ENCODE measurements at regions not wholly inside any gene's neighbourhood (a gene's known extent, or its start where the extent isn't known, plus 50 kb on each side); places are given as distances from the start of the nearest gene placed in this dataset.

GRCh38 chr19:28148554-28148953 lies 1064.4 kb downstream of the UQCRFS1 start:
- TF ChIP-seq ZBTB7A (IDR thresholded peaks at IDR 0.05; ENCODE audit: low read depth), result no peak
- TF ChIP-seq, protein P1, sequence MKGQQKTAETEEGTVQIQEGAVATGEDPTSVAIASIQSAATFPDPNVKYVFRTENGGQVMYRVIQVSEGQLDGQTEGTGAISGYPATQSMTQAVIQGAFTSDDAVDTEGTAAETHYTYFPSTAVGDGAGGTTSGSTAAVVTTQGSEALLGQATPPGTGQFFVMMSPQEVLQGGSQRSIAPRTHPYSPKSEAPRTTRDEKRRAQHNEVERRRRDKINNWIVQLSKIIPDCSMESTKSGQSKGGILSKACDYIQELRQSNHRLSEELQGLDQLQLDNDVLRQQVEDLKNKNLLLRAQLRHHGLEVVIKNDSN (IDR thresholded peaks at IDR 0.05), result no peak
- no peak for TF ChIP-seq CREB1 (IDR thresholded peaks at IDR 0.05; ENCODE audit: low read depth)
- TF ChIP-seq TAF1 (IDR thresholded peaks at IDR 0.05; ENCODE audit: low read depth), result no peak
- TF ChIP-seq RAD21 (IDR thresholded peaks at IDR 0.05; ENCODE audit: low read depth), result no peak
- TF ChIP-seq, protein P2, sequence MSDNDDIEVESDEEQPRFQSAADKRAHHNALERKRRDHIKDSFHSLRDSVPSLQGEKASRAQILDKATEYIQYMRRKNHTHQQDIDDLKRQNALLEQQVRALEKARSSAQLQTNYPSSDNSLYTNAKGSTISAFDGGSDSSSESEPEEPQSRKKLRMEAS (IDR thresholded peaks at IDR 0.05), result no peak
- no peak for TF ChIP-seq FOXM1 (IDR thresholded peaks at IDR 0.05; ENCODE audit: borderline replicate concordance, low read depth)
- no peak for TF ChIP-seq EP300 (IDR thresholded peaks at IDR 0.05; ENCODE audit: borderline replicate concordance)
- TF ChIP-seq TCF12 (IDR thresholded peaks at IDR 0.05; ENCODE audit: low read depth), result no peak
- no peak for TF ChIP-seq NFIC (IDR thresholded peaks at IDR 0.05)
- TF ChIP-seq TEAD4 (IDR thresholded peaks at IDR 0.05), result no peak
- no peak for TF ChIP-seq REST (IDR thresholded peaks at IDR 0.05; ENCODE audit: low read depth)
- TF ChIP-seq CEBPB (IDR thresholded peaks at IDR 0.05), result no peak
- no peak for TF ChIP-seq EGR1 (IDR thresholded peaks at IDR 0.05)
- no peak for TF ChIP-seq YY1 (IDR thresholded peaks at IDR 0.05; ENCODE audit: low read depth)

- TF ChIP-seq CEBPB (IDR thresholded peaks at IDR 0.05), result no peak
- no peak for TF ChIP-seq REST (IDR thresholded peaks at IDR 0.05; ENCODE audit: low read depth)
- TF ChIP-seq EGR1 (IDR thresholded peaks at IDR 0.05), result no peak
- TF ChIP-seq, protein P1 (IDR thresholded peaks at IDR 0.05), result no peak
- TF ChIP-seq ZBTB7A (IDR thresholded peaks at IDR 0.05; ENCODE audit: low read depth), result no peak
- no peak for TF ChIP-seq TEAD4 (IDR thresholded peaks at IDR 0.05)
- TF ChIP-seq TCF12 (IDR thresholded peaks at IDR 0.05; ENCODE audit: low read depth), result no peak
- no peak for TF ChIP-seq CREB1 (IDR thresholded peaks at IDR 0.05; ENCODE audit: low read depth)
- no peak for TF ChIP-seq YY1 (IDR thresholded peaks at IDR 0.05; ENCODE audit: low read depth)
- no peak for TF ChIP-seq TAF1 (IDR thresholded peaks at IDR 0.05; ENCODE audit: low read depth)
- TF ChIP-seq, protein P2 (IDR thresholded peaks at IDR 0.05), result no peak
- no peak for TF ChIP-seq FOXM1 (IDR thresholded peaks at IDR 0.05; ENCODE audit: borderline replicate concordance, low read depth)
- TF ChIP-seq RAD21 (IDR thresholded peaks at IDR 0.05; ENCODE audit: low read depth), result no peak
- TF ChIP-seq EP300 (IDR thresholded peaks at IDR 0.05; ENCODE audit: borderline replicate concordance), result no peak
- no peak for TF ChIP-seq NFIC (IDR thresholded peaks at IDR 0.05)
Observed at GRCh38 chr19:28142258-28142657, 1070.7 kb downstream of the UQCRFS1 start.

GRCh38 chr19:28140201-28140600 lies 1072.8 kb downstream of the UQCRFS1 start:
- TF ChIP-seq CEBPB (IDR thresholded peaks at IDR 0.05) (no peak), TCF12 (IDR thresholded peaks at IDR 0.05; ENCODE audit: low read depth) (no peak), YY1 (IDR thresholded peaks at IDR 0.05; ENCODE audit: low read depth) (no peak), EP300 (IDR thresholded peaks at IDR 0.05; ENCODE audit: borderline replicate concordance) (no peak), TEAD4 (IDR thresholded peaks at IDR 0.05) (no peak), CREB1 (IDR thresholded peaks at IDR 0.05; ENCODE audit: low read depth) (no peak)

GRCh38 chr19:28137772-28138171 lies 1075.2 kb downstream of the UQCRFS1 start:
- TF ChIP-seq CREB1 (IDR thresholded peaks at IDR 0.05; ENCODE audit: low read depth), result no peak
- no peak for TF ChIP-seq TEAD4 (IDR thresholded peaks at IDR 0.05)
- TF ChIP-seq YY1 (IDR thresholded peaks at IDR 0.05; ENCODE audit: low read depth), result no peak
- TF ChIP-seq TCF12 (IDR thresholded peaks at IDR 0.05; ENCODE audit: low read depth), result no peak
- TF ChIP-seq EGR1 (IDR thresholded peaks at IDR 0.05), result no peak
- TF ChIP-seq, protein P2 (IDR thresholded peaks at IDR 0.05), result no peak

DNA sequence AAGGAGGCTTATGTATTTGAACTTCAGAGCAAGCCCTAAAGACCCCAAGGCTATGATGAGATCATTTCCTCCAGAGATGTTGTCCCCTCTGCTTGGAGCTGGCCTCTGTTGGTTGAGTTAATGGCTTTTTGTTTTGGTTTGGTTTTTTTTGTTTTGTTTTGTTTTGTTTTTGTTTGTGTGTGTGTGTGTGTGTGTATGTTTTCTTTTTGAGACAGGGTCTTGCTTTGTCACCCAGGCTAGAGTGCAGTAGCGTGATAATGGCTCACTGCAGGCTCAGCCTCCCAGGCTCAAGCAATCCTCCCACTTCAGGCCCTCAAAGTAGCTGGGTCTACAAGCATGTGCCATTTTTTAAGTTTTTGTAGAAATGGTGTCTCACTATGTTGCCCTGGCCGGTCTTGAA lies 1076.2 kb downstream of the UQCRFS1 start:
- TF ChIP-seq EGR1 (IDR thresholded peaks at IDR 0.05), result no peak
- TF ChIP-seq, protein P2 (IDR thresholded peaks at IDR 0.05), result no peak
- TF ChIP-seq TCF12 (IDR thresholded peaks at IDR 0.05; ENCODE audit: low read depth), result no peak
- no peak for TF ChIP-seq REST (IDR thresholded peaks at IDR 0.05; ENCODE audit: low read depth)
- TF ChIP-seq CREB1 (IDR thresholded peaks at IDR 0.05; ENCODE audit: low read depth), result no peak
- no peak for TF ChIP-seq TEAD4 (IDR thresholded peaks at IDR 0.05)
- no peak for TF ChIP-seq YY1 (IDR thresholded peaks at IDR 0.05; ENCODE audit: low read depth)

Data from Ishikawa (cell line).